GM13976 (cell line): ENCODE measurements at regions not wholly inside any gene's neighbourhood (a gene's known extent, or its start where the extent isn't known, plus 50 kb on each side); places are given as distances from the start of the nearest gene placed in this dataset.

ENCODE experiments used
- DNase-seq: peaks from one replicate; pipeline ENCODE4 v3.0.0; 2012; ENCODE audit warnings: low spot score
- CTCF ChIP-seq: IDR thresholded peaks from 2 replicates; pipeline ENCODE4 v1.5.1; 2012; ENCODE audit warnings: borderline replicate concordance, mild to moderate bottlenecking; ENCODE audit not compliant: insufficient read depth; ENCODE audit errors: extremely low read depth, missing control alignments, control extremely low read depth
- in situ Hi-C: fragments of 300-500 bp; cut with MboI; formaldehyde crosslinking; loops from one replicate; pipeline ENCODE4 v1.12.0; 2022; ENCODE audit warnings: low sequenced_read_pairs, mixed read lengths, inconsistent platforms; ENCODE audit not compliant: unreplicated experiment

- TF ChIP-seq CTCF, result no peak
- DNase-seq, result no peak
- in situ Hi-C loops, result no loop called here
Observed at GRCh38 chr6:85157311-85157710, 292.6 kb upstream of the NT5E start.

GRCh38 chr6:85143676-85144075, 306.2 kb upstream of the NT5E start:
- no peak for TF ChIP-seq CTCF
- in situ Hi-C loops, result no loop called here

GRCh38 chr6:85137865-85138264, 312.0 kb upstream of the NT5E start:
- in situ Hi-C loops, result no loop called here
- no peak for TF ChIP-seq CTCF
- no peak for DNase-seq

More at GRCh38 chr6:85143676-85144075, 306.2 kb upstream of the NT5E start:
- no peak for DNase-seq

- no peak for TF ChIP-seq CTCF
- in situ Hi-C loops, result no loop called here
- DNase-seq, result no peak
Observed at GRCh38 chr6:85136310-85136709, 313.6 kb upstream of the NT5E start.

GRCh38 chr6:85135376-85136094, 314.3 kb upstream of the NT5E start:
- in situ Hi-C loops, result no loop called here
- DNase-seq, result no peak

GRCh38 chr6:85134172-85134571, 315.7 kb upstream of the NT5E start:
- TF ChIP-seq CTCF, result no peak
- in situ Hi-C loops, result no loop called here

More at GRCh38 chr6:85135376-85136094, 314.3 kb upstream of the NT5E start:
- no peak for TF ChIP-seq CTCF

More at GRCh38 chr6:85134172-85134571, 315.7 kb upstream of the NT5E start:
- DNase-seq, result no peak
